Panc1 (cell line): ENCODE measurements at regions not wholly inside any gene's neighbourhood (a gene's known extent, or its start where the extent isn't known, plus 50 kb on each side); places are given as distances from the start of the nearest gene placed in this dataset.

Experiments
- ATAC-seq: fragments of 200-7000 bp; cut with Tn5 transposase; 2 replicates; pipeline ENCODE4 v1.9.1; 2020; ENCODE audit warnings: mild to moderate bottlenecking, moderate library complexity
- BruUV-seq: library from RNA; stranded (reverse); fragments of 400-500 nt; replicated peaks from 2 replicates; lab custom pipeline; 2021; lab: Mats Ljungman, UMichigan
- CTCF ChIA-PET: fragments of 300-600 bp; sonication (Branson Sonifier 250); formaldehyde crosslinking; loops from one replicate; lab custom pipeline; 2022; ENCODE audit warnings: antibody characterized with exemption; lab: Charles Lee
- POLR2A ChIA-PET: fragments of 300-600 bp; sonication (Branson Sonifier 250); formaldehyde crosslinking; loops from one replicate; lab custom pipeline; 2022; ENCODE audit warnings: antibody characterized with exemption; lab: Charles Lee
- DNase-seq: peaks from one replicate; pipeline ENCODE4 v3.0.0-alpha.2; 2010; ENCODE audit warnings: low read depth, low spot score
- H3K27ac ChIP-seq: 2 replicates; pipeline ENCODE4 v1.5.1; 2011; ENCODE audit warnings: mild to moderate bottlenecking, low read length, inconsistent platforms
- H3K27me3 ChIP-seq: fragments of 200-500 bp; sonication (Bioruptor generic); 2 replicates; pipeline ENCODE4 v1.6.0; 2014; ENCODE audit warnings: low read length, inconsistent platforms; ENCODE audit not compliant: control insufficient read depth, insufficient read depth
- H3K36me3 ChIP-seq: fragments of 200-500 bp; sonication (Bioruptor generic); 2 replicates; pipeline ENCODE4 v1.5.1; 2014; ENCODE audit warnings: inconsistent platforms, mild to moderate bottlenecking, low read length, moderate library complexity; ENCODE audit not compliant: control insufficient read depth, insufficient read depth
- H3K4me1 ChIP-seq: 2 replicates; pipeline ENCODE4 v1.5.1; 2011; ENCODE audit warnings: inconsistent platforms, mild to moderate bottlenecking, low read length, moderate library complexity; ENCODE audit not compliant: control insufficient read depth, insufficient read depth
- H3K4me3 ChIP-seq, 2 experiments: 2 replicates each; pipeline ENCODE4 v1.5.1; 2011 to 2012; ENCODE audit warnings: low read depth in 2 of 2, low read length in 2 of 2, mild to moderate bottlenecking in 2 of 2, inconsistent platforms in 1 of 2, moderate library complexity in 1 of 2
- H3K9me3 ChIP-seq: fragments of 200-500 bp; sonication (Bioruptor generic); 2 replicates; pipeline ENCODE4 v1.5.1; 2014; ENCODE audit warnings: low read depth, mild to moderate bottlenecking, inconsistent platforms, low read length, moderate library complexity; ENCODE audit not compliant: control insufficient read depth, insufficient read depth
- POLR2AphosphoS5 ChIP-seq: IDR thresholded peaks from 2 replicates; pipeline ENCODE4 v1.6.1; 2012; ENCODE audit warnings: mild to moderate bottlenecking, low read depth, low read length, moderate library complexity
- SIN3A ChIP-seq: IDR thresholded peaks from 2 replicates; pipeline ENCODE4 v1.6.1; 2012; ENCODE audit warnings: low read depth, mild to moderate bottlenecking, low read length, moderate library complexity, borderline replicate concordance; ENCODE audit not compliant: insufficient read depth
- TCF7L2 ChIP-seq: IDR thresholded peaks from 2 replicates; pipeline ENCODE4 v1.6.1; 2011; ENCODE audit warnings: mild to moderate bottlenecking, low read depth, low read length, inconsistent platforms
- in situ Hi-C: cut with HindIII; loops from 2 replicates; pipeline ENCODE4 v1.10.0; 2016; ENCODE audit warnings: low sequenced_read_pairs, low pct_unique_long_range_greater_than_20kb
- intact Hi-C: fragments of 100-400 bp; cut with micrococcal nuclease; formaldehyde crosslinking; loops from one replicate; pipeline ENCODE4 v1.10.0; 2022; ENCODE audit not compliant: unreplicated experiment
- TF ChIP-seq, protein P1 (sequence below): fragments of 450-650 bp; IDR thresholded peaks from 2 replicates; pipeline ENCODE4 v1.5.1; 2017; ENCODE audit warnings: mild to moderate bottlenecking
- TF ChIP-seq, protein P2 (sequence below), 2 experiments: IDR thresholded peaks; 2 replicates each; pipeline ENCODE4 v1.6.1; 2011 to 2012; ENCODE audit warnings: low read depth in 2 of 2, control low read depth in 1 of 2, low read length in 1 of 2, mild to moderate bottlenecking in 1 of 2, moderate library complexity in 1 of 2; ENCODE audit not compliant: insufficient read depth in 1 of 2

DNA sequence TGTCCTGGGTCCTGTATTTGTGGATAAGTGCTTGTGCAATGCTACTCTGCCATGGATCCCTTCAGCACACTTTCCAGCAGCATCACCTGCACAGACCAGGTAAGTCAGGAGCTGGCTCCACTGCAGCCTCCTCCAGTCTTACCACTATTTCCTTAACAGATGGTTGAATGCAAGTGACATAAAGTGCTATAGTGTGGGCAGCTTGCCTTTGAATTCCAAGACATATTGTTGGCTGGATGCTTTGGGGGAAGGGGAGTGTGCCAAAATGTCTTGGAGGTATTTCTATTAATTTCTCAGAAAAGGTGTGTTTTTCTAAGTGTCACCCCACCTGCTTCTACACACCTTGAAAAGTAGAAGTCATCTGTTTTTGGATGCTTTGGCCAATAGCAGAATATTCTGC, 352.2 kb upstream of the SUCLG2 start:
- H3K27ac ChIP-seq, result no peak overlapping the region
- in situ Hi-C loops (no loop called here), intact Hi-C loops (no loop called here)
- POLR2A ChIA-PET, result no interaction called here
- CTCF ChIA-PET, result interaction anchor here (0.6 kb wide), 1 partner anchor 1623 kb away, joined by 3 read pairs; no protein-coding TSS in a partner anchor
- no peaks in the 10 kb centered on the region for H3K9me3 ChIP-seq
- no peak overlapping the region for H3K4me3 ChIP-seq
- no peaks in the 10 kb centered on the region; the same call in 1 of the 2 replicates for H3K27me3 ChIP-seq
- TF ChIP-seq POLR2AphosphoS5 (no peak), TCF7L2 (no peak), SIN3A (no peak)
- TF ChIP-seq, protein P1, sequence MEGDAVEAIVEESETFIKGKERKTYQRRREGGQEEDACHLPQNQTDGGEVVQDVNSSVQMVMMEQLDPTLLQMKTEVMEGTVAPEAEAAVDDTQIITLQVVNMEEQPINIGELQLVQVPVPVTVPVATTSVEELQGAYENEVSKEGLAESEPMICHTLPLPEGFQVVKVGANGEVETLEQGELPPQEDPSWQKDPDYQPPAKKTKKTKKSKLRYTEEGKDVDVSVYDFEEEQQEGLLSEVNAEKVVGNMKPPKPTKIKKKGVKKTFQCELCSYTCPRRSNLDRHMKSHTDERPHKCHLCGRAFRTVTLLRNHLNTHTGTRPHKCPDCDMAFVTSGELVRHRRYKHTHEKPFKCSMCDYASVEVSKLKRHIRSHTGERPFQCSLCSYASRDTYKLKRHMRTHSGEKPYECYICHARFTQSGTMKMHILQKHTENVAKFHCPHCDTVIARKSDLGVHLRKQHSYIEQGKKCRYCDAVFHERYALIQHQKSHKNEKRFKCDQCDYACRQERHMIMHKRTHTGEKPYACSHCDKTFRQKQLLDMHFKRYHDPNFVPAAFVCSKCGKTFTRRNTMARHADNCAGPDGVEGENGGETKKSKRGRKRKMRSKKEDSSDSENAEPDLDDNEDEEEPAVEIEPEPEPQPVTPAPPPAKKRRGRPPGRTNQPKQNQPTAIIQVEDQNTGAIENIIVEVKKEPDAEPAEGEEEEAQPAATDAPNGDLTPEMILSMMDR, result no peak
- TF ChIP-seq, protein P2, sequence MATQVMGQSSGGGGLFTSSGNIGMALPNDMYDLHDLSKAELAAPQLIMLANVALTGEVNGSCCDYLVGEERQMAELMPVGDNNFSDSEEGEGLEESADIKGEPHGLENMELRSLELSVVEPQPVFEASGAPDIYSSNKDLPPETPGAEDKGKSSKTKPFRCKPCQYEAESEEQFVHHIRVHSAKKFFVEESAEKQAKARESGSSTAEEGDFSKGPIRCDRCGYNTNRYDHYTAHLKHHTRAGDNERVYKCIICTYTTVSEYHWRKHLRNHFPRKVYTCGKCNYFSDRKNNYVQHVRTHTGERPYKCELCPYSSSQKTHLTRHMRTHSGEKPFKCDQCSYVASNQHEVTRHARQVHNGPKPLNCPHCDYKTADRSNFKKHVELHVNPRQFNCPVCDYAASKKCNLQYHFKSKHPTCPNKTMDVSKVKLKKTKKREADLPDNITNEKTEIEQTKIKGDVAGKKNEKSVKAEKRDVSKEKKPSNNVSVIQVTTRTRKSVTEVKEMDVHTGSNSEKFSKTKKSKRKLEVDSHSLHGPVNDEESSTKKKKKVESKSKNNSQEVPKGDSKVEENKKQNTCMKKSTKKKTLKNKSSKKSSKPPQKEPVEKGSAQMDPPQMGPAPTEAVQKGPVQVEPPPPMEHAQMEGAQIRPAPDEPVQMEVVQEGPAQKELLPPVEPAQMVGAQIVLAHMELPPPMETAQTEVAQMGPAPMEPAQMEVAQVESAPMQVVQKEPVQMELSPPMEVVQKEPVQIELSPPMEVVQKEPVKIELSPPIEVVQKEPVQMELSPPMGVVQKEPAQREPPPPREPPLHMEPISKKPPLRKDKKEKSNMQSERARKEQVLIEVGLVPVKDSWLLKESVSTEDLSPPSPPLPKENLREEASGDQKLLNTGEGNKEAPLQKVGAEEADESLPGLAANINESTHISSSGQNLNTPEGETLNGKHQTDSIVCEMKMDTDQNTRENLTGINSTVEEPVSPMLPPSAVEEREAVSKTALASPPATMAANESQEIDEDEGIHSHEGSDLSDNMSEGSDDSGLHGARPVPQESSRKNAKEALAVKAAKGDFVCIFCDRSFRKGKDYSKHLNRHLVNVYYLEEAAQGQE (IDR thresholded peaks at IDR 0.05; ENCODE audit: insufficient read depth in 1 of 2, low read depth in 2 of 2, low read length in 1 of 2), result no peak
- no peaks in the 10 kb centered on the region for H3K4me1 ChIP-seq
- BruUV-seq, result no TSS peak
- ATAC-seq, result no peak
- no peak for DNase-seq
- H3K36me3 ChIP-seq, result no peaks in the 10 kb centered on the region

DNA sequence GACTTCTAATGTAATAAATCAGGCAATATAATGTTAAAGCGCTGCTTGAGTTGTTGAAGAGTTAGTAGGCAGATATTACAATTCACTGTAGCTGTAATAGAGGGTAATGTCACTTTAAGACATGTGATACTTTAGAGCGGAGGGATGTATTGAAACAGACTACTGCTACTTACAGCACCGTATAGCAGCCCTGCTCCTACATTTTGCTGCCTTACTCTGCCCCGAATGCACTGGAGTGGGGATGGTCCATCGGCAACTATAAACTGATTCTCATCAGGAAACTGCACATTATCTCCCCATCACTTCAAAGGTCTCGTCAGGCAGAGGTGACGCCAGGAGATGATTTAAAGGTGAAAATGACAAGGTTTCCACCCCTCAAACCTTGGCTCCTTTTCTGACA, 349.7 kb upstream of the SUCLG2 start:
- no peaks in the 10 kb centered on the region for H3K9me3 ChIP-seq
- no TSS peak for BruUV-seq
- TF ChIP-seq SIN3A, result no peak
- TF ChIP-seq, protein P2 (IDR thresholded peaks at IDR 0.05; ENCODE audit: insufficient read depth in 1 of 2, low read depth in 2 of 2, low read length in 1 of 2), result no peak
- TF ChIP-seq, protein P1, result no peak
- no peak for TF ChIP-seq POLR2AphosphoS5
- no peak for TF ChIP-seq TCF7L2
- no peaks in the 10 kb centered on the region for H3K4me1 ChIP-seq
- no peak overlapping the region for H3K27ac ChIP-seq
- no peaks in the 10 kb centered on the region; the same call in 1 of the 2 replicates for H3K27me3 ChIP-seq
- in situ Hi-C loops (no loop called here), intact Hi-C loops (no loop called here)
- no peak overlapping the region for H3K4me3 ChIP-seq
- no peak for ATAC-seq
- POLR2A ChIA-PET, result no interaction called here
- DNase-seq, result no peak
- H3K36me3 ChIP-seq, result no peaks in the 10 kb centered on the region
- CTCF ChIA-PET, result no interaction called here
